Midbrain (tissue), 1 donor: ENCODE measurements at regions not wholly inside any gene's neighbourhood (a gene's known extent, or its start where the extent isn't known, plus 50 kb on each side); places are given as distances from the start of the nearest gene placed in this dataset.

Source experiments
- DNase-seq: peaks from one replicate; lab custom pipeline; 2025; lab: John Stamatoyannopoulos, UW

DNA sequence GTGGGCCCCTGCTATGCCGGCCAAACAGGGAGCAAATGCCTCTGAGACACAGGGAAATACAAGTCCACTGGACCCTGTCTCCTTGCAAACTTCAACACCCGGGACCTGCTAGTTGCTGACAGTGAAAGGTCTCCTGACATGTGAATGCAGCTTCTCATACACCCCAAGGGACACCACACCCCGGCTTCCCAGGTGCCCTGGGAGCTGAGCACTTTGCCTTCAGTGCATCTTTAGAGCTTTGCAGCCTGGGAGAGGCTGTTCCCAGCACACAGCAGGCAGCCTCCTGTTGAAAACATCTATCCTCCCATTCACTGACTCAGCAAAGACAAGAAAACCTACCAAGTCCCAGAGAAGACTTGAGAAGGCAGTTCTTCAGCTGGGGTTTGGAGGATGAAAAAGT lies 143.4 kb downstream of the COL6A3 start:
- DNase-seq, result no peak

DNA sequence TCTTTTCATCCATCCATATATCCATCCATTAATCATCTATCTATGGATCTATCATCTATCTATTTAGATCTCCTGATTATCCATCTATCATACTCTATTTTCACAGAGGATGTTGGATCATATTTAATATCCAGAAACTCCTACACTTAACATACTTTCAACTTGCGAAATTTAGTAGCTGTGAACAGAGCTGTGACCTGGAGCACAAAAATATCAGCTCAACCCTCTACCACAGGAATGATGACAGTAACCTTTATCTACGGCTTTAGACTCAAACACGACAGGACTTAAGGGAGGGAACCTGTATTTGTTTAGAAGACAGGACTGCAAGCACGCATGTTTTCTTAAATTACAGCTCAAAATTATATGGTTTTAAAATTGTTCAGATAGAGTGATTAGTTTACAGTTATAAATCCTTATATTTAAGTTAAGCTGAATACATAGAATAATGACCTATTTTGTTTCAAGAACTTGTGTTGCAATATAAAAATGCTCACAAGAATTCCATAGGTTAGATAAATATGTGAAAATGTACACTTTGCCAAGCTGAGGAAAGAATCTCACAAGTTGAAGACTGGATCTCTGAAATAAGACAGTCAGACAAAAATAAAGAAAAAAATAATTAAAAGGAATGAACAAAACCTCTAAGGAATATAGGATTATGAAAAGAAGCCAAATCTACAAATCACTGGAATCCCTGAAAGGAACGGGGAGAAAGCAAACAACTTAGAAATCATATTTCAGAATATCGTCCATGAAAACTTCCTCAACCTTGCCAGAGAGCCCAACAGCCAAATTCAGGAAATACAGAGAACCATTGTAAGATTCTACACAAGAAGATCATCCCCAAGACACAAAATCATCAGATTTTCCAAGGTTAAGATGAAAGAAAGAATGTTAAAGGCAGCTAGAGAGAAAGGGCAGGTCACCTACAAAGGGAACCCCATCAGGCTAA lies 142.0 kb downstream of the COL6A3 start:
- no peak for DNase-seq
